ENCODE measurements at regions not wholly inside any gene's neighbourhood (a gene's known extent, or its start where the extent isn't known, plus 50 kb on each side); places are given as distances from the start of the nearest gene placed in this dataset.

DNA sequence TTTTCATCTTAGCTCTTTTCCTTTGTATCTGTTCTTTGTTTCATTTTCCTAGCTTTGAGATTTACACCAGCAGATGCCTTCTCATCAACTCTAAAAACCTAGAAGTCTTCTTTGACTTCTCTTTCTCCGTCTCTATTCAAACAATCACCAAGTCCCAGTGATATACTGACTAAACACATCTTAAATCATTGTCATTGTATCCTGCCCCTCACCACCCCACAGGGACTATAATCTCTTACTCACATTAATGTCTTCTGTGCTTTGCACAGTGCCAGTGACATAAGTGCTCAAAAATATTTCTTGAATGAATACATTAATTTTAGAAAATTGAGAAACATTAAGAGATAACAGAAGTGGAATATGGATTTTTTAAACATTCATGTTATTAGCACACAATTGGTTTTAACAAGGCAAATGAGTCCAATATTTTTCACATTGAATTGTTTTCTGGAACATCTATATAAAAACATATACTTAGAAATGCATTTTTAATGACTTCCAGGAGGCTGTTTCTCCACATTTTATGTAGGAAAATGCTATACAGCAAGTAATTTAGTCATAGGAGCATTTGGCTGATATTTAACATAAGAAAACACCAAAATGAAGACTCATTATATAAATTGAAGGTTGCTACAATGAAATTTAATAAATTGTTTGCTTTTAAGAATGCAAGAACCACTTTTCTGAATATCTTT lies 472.8 kb upstream of the PRICKLE1 start:
- Histone ChIP-seq H3K9ac (ENCODE audit: low read depth, low read length) (no peak overlapping the region), H3K27me3 (ENCODE audit: insufficient read depth, low read length) (no peaks in the 10 kb centered on the region), H3K27ac (ENCODE audit: low read depth, low read length) (no peak overlapping the region), H3K36me3 (ENCODE audit: insufficient read depth, low read length) (no peaks in the 10 kb centered on the region), H3K4me3 (ENCODE audit: low read length) (no peak overlapping the region), H3K9me3 (ENCODE audit: insufficient read depth, low read depth, low read length) (no peaks in the 10 kb centered on the region), H3K4me1 (ENCODE audit: insufficient read depth, low read length) (no peaks in the 10 kb centered on the region)
- 91% methylated on average over 1 of the region's 1 CpG for WGBS

DNA sequence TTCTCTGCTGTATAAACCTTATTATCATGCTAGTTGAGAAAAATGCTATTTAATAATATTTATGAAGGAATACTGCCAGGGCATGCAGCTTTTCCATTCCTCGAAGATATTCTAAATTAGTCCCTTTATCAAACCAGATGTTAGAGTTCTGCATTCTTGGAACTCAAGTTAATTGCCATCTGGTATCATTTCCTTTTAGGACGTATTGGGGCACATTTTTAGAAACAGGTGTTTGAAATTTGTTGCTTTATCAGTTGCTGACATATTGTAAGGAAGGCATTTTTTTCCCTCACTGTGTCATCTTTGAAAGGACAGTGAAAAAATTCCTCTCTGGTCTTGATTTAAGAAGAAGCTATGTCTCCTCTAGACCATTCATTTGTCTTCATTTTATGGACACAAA lies 471.2 kb upstream of the PRICKLE1 start:
- H3K27me3 ChIP-seq (ENCODE audit: insufficient read depth, low read length): no peaks in the 10 kb centered on the region
- H3K9ac ChIP-seq (ENCODE audit: low read depth, low read length): no peak overlapping the region
- no peak overlapping the region for H3K4me3 ChIP-seq (ENCODE audit: low read length)
- no peaks in the 10 kb centered on the region for H3K4me1 ChIP-seq (ENCODE audit: insufficient read depth, low read length)
- H3K27ac ChIP-seq (ENCODE audit: low read depth, low read length): no peak overlapping the region
- 95% methylated on average over 2 of the region's 2 CpGs for WGBS
- H3K36me3 ChIP-seq (ENCODE audit: insufficient read depth, low read length): no peaks in the 10 kb centered on the region
- H3K9me3 ChIP-seq (ENCODE audit: insufficient read depth, low read depth, low read length): no peaks in the 10 kb centered on the region

GRCh38 chr12:43058616-43059015 lies 469.1 kb upstream of the PRICKLE1 start:
- H3K4me1 ChIP-seq (ENCODE audit: insufficient read depth, low read length): no peaks in the 10 kb centered on the region; the same call in 1 of the 2 replicates
- H3K27ac ChIP-seq (ENCODE audit: low read depth, low read length): no peak overlapping the region
- no peaks in the 10 kb centered on the region for H3K9me3 ChIP-seq (ENCODE audit: insufficient read depth, low read depth, low read length)
- WGBS: 96% methylated on average over 2 of the region's 4 CpGs
- H3K4me3 ChIP-seq (ENCODE audit: low read length): no peak overlapping the region
- no peaks in the 10 kb centered on the region for H3K36me3 ChIP-seq (ENCODE audit: insufficient read depth, low read length)
- H3K9ac ChIP-seq (ENCODE audit: low read depth, low read length): no peak overlapping the region
- H3K27me3 ChIP-seq (ENCODE audit: insufficient read depth, low read length): no peaks in the 10 kb centered on the region

- Histone ChIP-seq H3K4me1 (ENCODE audit: insufficient read depth, low read length) (no peaks in the 10 kb centered on the region; the same call in 1 of the 2 replicates), H3K4me3 (ENCODE audit: low read length) (no peak overlapping the region), H3K27ac (ENCODE audit: low read depth, low read length) (no peak overlapping the region), H3K9ac (ENCODE audit: low read depth, low read length) (no peak overlapping the region), H3K27me3 (ENCODE audit: insufficient read depth, low read length) (no peaks in the 10 kb centered on the region), H3K9me3 (ENCODE audit: insufficient read depth, low read depth, low read length) (no peaks in the 10 kb centered on the region), H3K36me3 (ENCODE audit: insufficient read depth, low read length) (no peaks in the 10 kb centered on the region)
These were observed 468.0 kb upstream of the PRICKLE1 start for GRCh38 chr12:43057566-43057965.

- Histone ChIP-seq H3K9me3 (ENCODE audit: insufficient read depth, low read depth, low read length) (no peaks in the 10 kb centered on the region), H3K4me1 (ENCODE audit: insufficient read depth, low read length) (no peaks in the 10 kb centered on the region; the same call in 1 of the 2 replicates), H3K4me3 (ENCODE audit: low read length) (no peak overlapping the region), H3K36me3 (ENCODE audit: insufficient read depth, low read length) (no peaks in the 10 kb centered on the region), H3K27ac (ENCODE audit: low read depth, low read length) (no peak overlapping the region), H3K27me3 (ENCODE audit: insufficient read depth, low read length) (no peaks in the 10 kb centered on the region), H3K9ac (ENCODE audit: low read depth, low read length) (no peak overlapping the region)
- no CpG with 5 or more reads among the region's 2 CpGs for whole genome bisulfite sequencing
These were observed 464.5 kb upstream of the PRICKLE1 start for GRCh38 chr12:43054085-43054484.

- Histone ChIP-seq H3K36me3 (ENCODE audit: insufficient read depth, low read length) (no peaks in the 10 kb centered on the region), H3K9me3 (ENCODE audit: insufficient read depth, low read depth, low read length) (no peaks in the 10 kb centered on the region), H3K27me3 (ENCODE audit: insufficient read depth, low read length) (no peaks in the 10 kb centered on the region), H3K4me1 (ENCODE audit: insufficient read depth, low read length) (no peaks in the 10 kb centered on the region; the same call in 1 of the 2 replicates), H3K4me3 (ENCODE audit: low read length) (no peak overlapping the region), H3K27ac (ENCODE audit: low read depth, low read length) (no peak overlapping the region), H3K9ac (ENCODE audit: low read depth, low read length) (no peak overlapping the region)
- WGBS: 90% methylated on average over 6 of the region's 6 CpGs
These were observed 462.9 kb upstream of the PRICKLE1 start for GRCh38 chr12:43052441-43052840.

- Histone ChIP-seq H3K9me3 (ENCODE audit: insufficient read depth, low read depth, low read length) (no peaks in the 10 kb centered on the region), H3K27me3 (ENCODE audit: insufficient read depth, low read length) (no peaks in the 10 kb centered on the region), H3K4me1 (ENCODE audit: insufficient read depth, low read length) (no peaks in the 10 kb centered on the region), H3K4me3 (ENCODE audit: low read length) (no peak overlapping the region), H3K36me3 (ENCODE audit: insufficient read depth, low read length) (no peaks in the 10 kb centered on the region), H3K9ac (ENCODE audit: low read depth, low read length) (no peak overlapping the region), H3K27ac (ENCODE audit: low read depth, low read length) (no peak overlapping the region)
- 97% methylated on average over 2 of the region's 2 CpGs for WGBS
These were observed 454.7 kb upstream of the PRICKLE1 start for GRCh38 chr12:43044241-43044640.

- WGBS: 83% methylated on average over 3 of the region's 3 CpGs
- no peaks in the 10 kb centered on the region for H3K27me3 ChIP-seq (ENCODE audit: insufficient read depth, low read length)
- no peak overlapping the region for H3K4me3 ChIP-seq (ENCODE audit: low read length)
- H3K36me3 ChIP-seq (ENCODE audit: insufficient read depth, low read length): no peaks in the 10 kb centered on the region
- H3K4me1 ChIP-seq (ENCODE audit: insufficient read depth, low read length): no peaks in the 10 kb centered on the region
- H3K27ac ChIP-seq (ENCODE audit: low read depth, low read length): no peak overlapping the region
- H3K9me3 ChIP-seq (ENCODE audit: insufficient read depth, low read depth, low read length): no peaks in the 10 kb centered on the region
- no peak overlapping the region for H3K9ac ChIP-seq (ENCODE audit: low read depth, low read length)
These were observed 449.4 kb upstream of the PRICKLE1 start for GRCh38 chr12:43038991-43039390.

- 94% methylated on average over 2 of the region's 2 CpGs for WGBS
- Histone ChIP-seq H3K36me3 (ENCODE audit: insufficient read depth, low read length) (no peaks in the 10 kb centered on the region), H3K9me3 (ENCODE audit: insufficient read depth, low read depth, low read length) (peaks cover 8% of the 10 kb centered on the region; the same call in 1 of the 2 replicates), H3K4me1 (ENCODE audit: insufficient read depth, low read length) (no peaks in the 10 kb centered on the region), H3K9ac (ENCODE audit: low read depth, low read length) (no peak overlapping the region), H3K4me3 (ENCODE audit: low read length) (no peak overlapping the region), H3K27ac (ENCODE audit: low read depth, low read length) (no peak overlapping the region), H3K27me3 (ENCODE audit: insufficient read depth, low read length) (no peaks in the 10 kb centered on the region)
These were observed 440.4 kb upstream of the PRICKLE1 start for GRCh38 chr12:43029971-43030370.

GRCh38 chr12:43028826-43029225 lies 439.3 kb upstream of the PRICKLE1 start:
- Histone ChIP-seq H3K4me3 (ENCODE audit: low read length) (no peak overlapping the region), H3K36me3 (ENCODE audit: insufficient read depth, low read length) (no peaks in the 10 kb centered on the region), H3K9ac (ENCODE audit: low read depth, low read length) (no peak overlapping the region), H3K27me3 (ENCODE audit: insufficient read depth, low read length) (no peaks in the 10 kb centered on the region), H3K27ac (ENCODE audit: low read depth, low read length) (no peak overlapping the region), H3K4me1 (ENCODE audit: insufficient read depth, low read length) (no peaks in the 10 kb centered on the region), H3K9me3 (ENCODE audit: insufficient read depth, low read depth, low read length) (peaks cover 8% of the 10 kb centered on the region; the same call in 1 of the 2 replicates)
- WGBS: 82% methylated on average over 3 of the region's 3 CpGs

GRCh38 chr12:43022838-43023237 lies 433.3 kb upstream of the PRICKLE1 start:
- Histone ChIP-seq H3K4me3 (ENCODE audit: low read length) (no peak overlapping the region), H3K4me1 (ENCODE audit: insufficient read depth, low read length) (no peaks in the 10 kb centered on the region), H3K27me3 (ENCODE audit: insufficient read depth, low read length) (no peaks in the 10 kb centered on the region), H3K9me3 (ENCODE audit: insufficient read depth, low read depth, low read length) (no peaks in the 10 kb centered on the region), H3K36me3 (ENCODE audit: insufficient read depth, low read length) (no peaks in the 10 kb centered on the region), H3K27ac (ENCODE audit: low read depth, low read length) (no peak overlapping the region), H3K9ac (ENCODE audit: low read depth, low read length) (no peak overlapping the region)
- WGBS: no CpG with 5 or more reads among the region's 1 CpG
